K562 (cell line): ENCODE measurements at regions not wholly inside any gene's neighbourhood (a gene's known extent, or its start where the extent isn't known, plus 50 kb on each side); places are given as distances from the start of the nearest gene placed in this dataset.

Experiments used
- CBFA2T3 ChIP-seq: fragments of 450-650 bp; IDR thresholded peaks from 2 replicates; pipeline ENCODE4 v1.6.1; 2017
- ETV6 ChIP-seq, 3 experiments: fragments of 150-350 bp in 1 of 3; sonication (generic) in 1 of 3; formaldehyde crosslinking in 1 of 3; IDR thresholded peaks; 2 replicates each; pipeline versions ENCODE4 v1.6.1 to v1.8.0; 2014 to 2022; ENCODE audit warnings: borderline replicate concordance in 2 of 3, low read depth in 2 of 3, antibody characterized with exemption in 1 of 3, low read length in 1 of 3, mild to moderate bottlenecking in 1 of 3, missing genetic modification reagents in 1 of 3
- KLF1 ChIP-seq: fragments of 450-650 bp; IDR thresholded peaks from 2 replicates; pipeline ENCODE4 v1.6.1; 2016; ENCODE audit warnings: missing genetic modification characterization, missing compliant biosample characterization
- L3MBTL2 ChIP-seq: fragments of 450-650 bp; IDR thresholded peaks from 2 replicates; pipeline ENCODE4 v1.6.1; 2016; ENCODE audit warnings: mild to moderate bottlenecking, moderate library complexity
- NR2C2 ChIP-seq, 2 experiments: fragments of 200-800 bp in 1 of 2; sonication (Bioruptor generic) in 1 of 2; sonication (generic) in 1 of 2; formaldehyde crosslinking in 1 of 2; IDR thresholded peaks; 2 replicates each; pipeline versions ENCODE4 v1.6.1 to v1.8.0; 2016 to 2022; ENCODE audit warnings: mild to moderate bottlenecking in 1 of 2, missing compliant biosample characterization in 1 of 2, missing genetic modification characterization in 1 of 2, missing genetic modification reagents in 1 of 2
- TAF1 ChIP-seq: IDR thresholded peaks from 2 replicates; pipeline ENCODE4 v1.6.1; 2011; ENCODE audit warnings: mild to moderate bottlenecking, low read length, moderate library complexity; ENCODE audit not compliant: insufficient read depth, control insufficient read depth, severe bottlenecking; ENCODE audit errors: extremely low read depth
- U2AF2 ChIP-seq: fragments of 200-400 bp; formaldehyde crosslinking; optimal IDR thresholded peaks from 2 replicates; pipeline ENCODE3; 2017; ENCODE audit warnings: low read depth, mild to moderate bottlenecking, low read length
- ZBED1 ChIP-seq: IDR thresholded peaks from 2 replicates; pipeline ENCODE4 v1.6.1; 2014
- TF ChIP-seq, protein P1 (sequence below), 3 experiments: IDR thresholded peaks in 2 of 3; conservative IDR thresholded peaks in 1 of 3; 2 replicates each; pipeline ENCODE4 v1.5.1; 2011 to 2012; ENCODE audit warnings: low read length in 3 of 3, mild to moderate bottlenecking in 3 of 3, control low read depth in 2 of 3, improper control_type of control experiment in 1 of 3, inconsistent platforms in 1 of 3, low read depth in 1 of 3, mixed read lengths in 1 of 3, moderate library complexity in 1 of 3; ENCODE audit not compliant: insufficient read depth in 2 of 3
- TF ChIP-seq, protein P2 (sequence below): fragments of 450-650 bp; IDR thresholded peaks from 2 replicates; pipeline ENCODE4 v1.6.1; 2016; ENCODE audit warnings: antibody characterized with exemption

- no peak for TF ChIP-seq ETV6 (IDR thresholded peaks at IDR 0.05; ENCODE audit: borderline replicate concordance in 1 of 2, low read depth in 2 of 2, low read length in 1 of 2)
- no peak for TF ChIP-seq ETV6 (CRISPR knock-in tag; IDR thresholded peaks at IDR 0.05; ENCODE audit: borderline replicate concordance)
- no peak for TF ChIP-seq ZBED1
- no peak for TF ChIP-seq L3MBTL2
- no peak for TF ChIP-seq U2AF2
- no peak for TF ChIP-seq KLF1 (tag)
- no peak for TF ChIP-seq NR2C2 (CRISPR knock-in tag; IDR thresholded peaks at IDR 0.05)
- no peak for TF ChIP-seq NR2C2 (tag; IDR thresholded peaks at IDR 0.05)
- TF ChIP-seq, protein P1, sequence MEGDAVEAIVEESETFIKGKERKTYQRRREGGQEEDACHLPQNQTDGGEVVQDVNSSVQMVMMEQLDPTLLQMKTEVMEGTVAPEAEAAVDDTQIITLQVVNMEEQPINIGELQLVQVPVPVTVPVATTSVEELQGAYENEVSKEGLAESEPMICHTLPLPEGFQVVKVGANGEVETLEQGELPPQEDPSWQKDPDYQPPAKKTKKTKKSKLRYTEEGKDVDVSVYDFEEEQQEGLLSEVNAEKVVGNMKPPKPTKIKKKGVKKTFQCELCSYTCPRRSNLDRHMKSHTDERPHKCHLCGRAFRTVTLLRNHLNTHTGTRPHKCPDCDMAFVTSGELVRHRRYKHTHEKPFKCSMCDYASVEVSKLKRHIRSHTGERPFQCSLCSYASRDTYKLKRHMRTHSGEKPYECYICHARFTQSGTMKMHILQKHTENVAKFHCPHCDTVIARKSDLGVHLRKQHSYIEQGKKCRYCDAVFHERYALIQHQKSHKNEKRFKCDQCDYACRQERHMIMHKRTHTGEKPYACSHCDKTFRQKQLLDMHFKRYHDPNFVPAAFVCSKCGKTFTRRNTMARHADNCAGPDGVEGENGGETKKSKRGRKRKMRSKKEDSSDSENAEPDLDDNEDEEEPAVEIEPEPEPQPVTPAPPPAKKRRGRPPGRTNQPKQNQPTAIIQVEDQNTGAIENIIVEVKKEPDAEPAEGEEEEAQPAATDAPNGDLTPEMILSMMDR (IDR thresholded peaks at IDR 0.05 in 2 of 3, conservative IDR thresholded peaks at IDR 0.05 in 1 of 3; ENCODE audit: insufficient read depth in 2 of 3, low read depth in 1 of 3, low read length in 3 of 3), result no peak
- TF ChIP-seq CBFA2T3, result no peak
- TF ChIP-seq, protein P2, sequence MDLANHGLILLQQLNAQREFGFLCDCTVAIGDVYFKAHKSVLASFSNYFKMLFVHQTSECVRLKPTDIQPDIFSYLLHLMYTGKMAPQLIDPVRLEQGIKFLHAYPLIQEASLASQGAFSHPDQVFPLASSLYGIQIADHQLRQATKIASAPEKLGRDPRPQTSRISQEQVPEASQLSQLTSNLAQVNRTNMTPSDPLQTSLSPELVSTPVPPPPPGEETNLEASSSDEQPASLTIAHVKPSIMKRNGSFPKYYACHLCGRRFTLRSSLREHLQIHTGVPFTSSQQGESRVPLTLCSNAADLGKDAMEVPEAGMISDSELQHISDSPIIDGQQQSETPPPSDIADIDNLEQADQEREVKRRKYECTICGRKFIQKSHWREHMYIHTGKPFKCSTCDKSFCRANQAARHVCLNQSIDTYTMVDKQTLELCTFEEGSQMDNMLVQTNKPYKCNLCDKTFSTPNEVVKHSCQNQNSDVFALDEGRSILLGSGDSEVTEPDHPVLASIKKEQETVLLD, result no peak
- TF ChIP-seq TAF1, result no peak
Observed at GRCh38 chr3:147640781-147641180, 231.6 kb downstream of the ZIC1 start.
